Omental fat pad (tissue), 3 donors: ENCODE measurements at regions not wholly inside any gene's neighbourhood (a gene's known extent, or its start where the extent isn't known, plus 50 kb on each side); places are given as distances from the start of the nearest gene placed in this dataset.

Source experiments
- ATAC-seq: fragments of 150-250 bp; one replicate; pipeline ENCODE4 v1.9.1; 2016; ENCODE audit warnings: mild to moderate bottlenecking, moderate library complexity; ENCODE audit not compliant: low FRiP score
- DNase-seq: peaks from one replicate; pipeline ENCODE4 v3.0.0-alpha.2; 2019; ENCODE audit warnings: low spot score
- TF ChIP-seq, protein P1 (sequence below), 3 donors: fragments of 450-650 bp; IDR thresholded peaks; one replicate each; pipeline ENCODE4 v1.5.1; 2016 to 2017; ENCODE audit warnings: antibody characterized with exemption in 3 of 3, mild to moderate bottlenecking in 3 of 3, moderate library complexity in 2 of 3

DNA sequence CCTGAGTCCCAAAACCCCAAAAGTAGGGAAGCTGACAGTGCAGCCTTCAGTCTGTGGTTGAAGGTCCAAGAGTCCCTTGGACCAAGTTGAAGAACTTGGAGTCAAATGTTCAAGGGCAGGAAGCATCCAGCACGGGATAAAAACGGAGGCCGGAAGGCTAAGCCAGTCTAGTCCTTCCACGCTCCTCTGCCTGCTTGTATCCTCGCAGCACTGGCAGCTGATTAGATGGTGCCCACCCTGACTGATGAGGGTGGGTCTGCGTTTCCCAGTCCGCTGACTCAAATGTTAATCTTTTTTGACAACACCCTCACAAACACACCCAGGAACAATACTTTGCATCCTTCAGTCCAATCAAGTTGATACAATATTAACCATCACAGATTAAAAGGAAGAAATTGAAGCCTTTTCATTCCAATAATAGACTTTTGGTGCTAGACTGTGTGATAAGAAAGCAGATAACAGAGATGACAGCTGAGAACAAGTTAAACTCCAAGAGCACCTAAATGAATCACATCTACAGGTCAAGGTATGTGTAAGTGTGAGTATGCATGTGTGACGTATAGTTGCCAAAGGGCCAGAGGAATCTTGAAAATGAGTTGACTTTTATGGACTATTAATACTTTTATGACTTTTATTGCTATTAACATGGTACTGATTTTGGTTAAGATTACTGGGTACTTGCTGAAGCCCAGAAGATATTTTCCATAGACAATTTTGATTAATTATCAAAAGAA is 933.5 kb upstream of the SOX9 start:
- TF ChIP-seq, protein P1, sequence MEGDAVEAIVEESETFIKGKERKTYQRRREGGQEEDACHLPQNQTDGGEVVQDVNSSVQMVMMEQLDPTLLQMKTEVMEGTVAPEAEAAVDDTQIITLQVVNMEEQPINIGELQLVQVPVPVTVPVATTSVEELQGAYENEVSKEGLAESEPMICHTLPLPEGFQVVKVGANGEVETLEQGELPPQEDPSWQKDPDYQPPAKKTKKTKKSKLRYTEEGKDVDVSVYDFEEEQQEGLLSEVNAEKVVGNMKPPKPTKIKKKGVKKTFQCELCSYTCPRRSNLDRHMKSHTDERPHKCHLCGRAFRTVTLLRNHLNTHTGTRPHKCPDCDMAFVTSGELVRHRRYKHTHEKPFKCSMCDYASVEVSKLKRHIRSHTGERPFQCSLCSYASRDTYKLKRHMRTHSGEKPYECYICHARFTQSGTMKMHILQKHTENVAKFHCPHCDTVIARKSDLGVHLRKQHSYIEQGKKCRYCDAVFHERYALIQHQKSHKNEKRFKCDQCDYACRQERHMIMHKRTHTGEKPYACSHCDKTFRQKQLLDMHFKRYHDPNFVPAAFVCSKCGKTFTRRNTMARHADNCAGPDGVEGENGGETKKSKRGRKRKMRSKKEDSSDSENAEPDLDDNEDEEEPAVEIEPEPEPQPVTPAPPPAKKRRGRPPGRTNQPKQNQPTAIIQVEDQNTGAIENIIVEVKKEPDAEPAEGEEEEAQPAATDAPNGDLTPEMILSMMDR (IDR thresholded peaks at IDR 0.05): no peak
- DNase-seq (no peak), ATAC-seq (no peak)

DNA sequence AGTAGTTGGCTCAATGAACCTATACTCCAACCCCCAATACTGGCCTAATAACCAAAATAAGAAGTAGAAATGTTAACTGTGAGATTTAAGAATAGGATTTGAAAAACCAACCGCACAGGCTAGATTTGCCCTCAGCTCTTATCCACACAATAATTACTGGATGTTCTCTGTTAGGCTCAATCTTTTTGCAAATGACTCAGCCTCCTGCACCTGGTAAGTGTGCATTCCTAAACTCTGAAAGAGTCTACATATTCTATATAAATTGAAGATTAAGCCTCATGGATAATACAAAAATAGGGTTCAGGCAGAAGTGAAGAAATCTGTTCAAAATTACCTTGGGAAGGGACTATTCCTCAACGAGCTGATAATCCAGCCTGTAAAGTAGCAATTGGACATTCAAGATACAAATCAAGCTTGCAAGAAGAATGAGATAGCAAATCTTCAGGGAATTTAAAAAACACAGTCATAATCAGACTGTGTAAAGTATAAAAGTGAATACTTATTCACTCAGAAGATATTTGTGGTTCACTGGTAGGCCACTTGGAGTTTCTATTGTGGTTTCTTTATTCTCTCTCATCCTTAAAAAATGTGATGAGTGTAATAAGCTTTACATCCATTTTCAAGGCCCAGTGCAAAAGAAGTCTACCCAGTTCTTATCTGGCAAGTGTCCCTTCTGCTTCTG is 931.9 kb upstream of the SOX9 start:
- ATAC-seq: no peak
- TF ChIP-seq, protein P1 (IDR thresholded peaks at IDR 0.05): no peak

DNA sequence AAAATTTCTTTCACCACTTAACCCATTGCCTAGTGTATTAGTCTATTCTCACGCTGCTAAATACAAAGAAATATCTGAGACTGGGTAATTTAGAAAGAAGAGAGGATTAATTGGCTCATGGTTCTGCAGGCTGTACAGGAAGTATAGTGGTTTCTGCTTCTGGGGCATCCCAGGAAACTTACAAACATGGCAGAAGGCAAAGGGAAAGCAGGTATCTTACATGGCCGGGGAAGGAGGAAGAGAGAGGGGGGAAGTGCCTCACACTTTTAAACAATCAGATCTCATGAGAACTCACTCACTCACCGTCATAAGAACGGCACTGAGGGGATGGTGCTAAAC is 931.4 kb upstream of the SOX9 start:
- DNase-seq: no peak
- TF ChIP-seq, protein P1 (IDR thresholded peaks at IDR 0.05): no peak
- ATAC-seq: no peak

More for the DNA sequence above, 931.9 kb upstream of the SOX9 start:
- no peak for DNase-seq

DNA sequence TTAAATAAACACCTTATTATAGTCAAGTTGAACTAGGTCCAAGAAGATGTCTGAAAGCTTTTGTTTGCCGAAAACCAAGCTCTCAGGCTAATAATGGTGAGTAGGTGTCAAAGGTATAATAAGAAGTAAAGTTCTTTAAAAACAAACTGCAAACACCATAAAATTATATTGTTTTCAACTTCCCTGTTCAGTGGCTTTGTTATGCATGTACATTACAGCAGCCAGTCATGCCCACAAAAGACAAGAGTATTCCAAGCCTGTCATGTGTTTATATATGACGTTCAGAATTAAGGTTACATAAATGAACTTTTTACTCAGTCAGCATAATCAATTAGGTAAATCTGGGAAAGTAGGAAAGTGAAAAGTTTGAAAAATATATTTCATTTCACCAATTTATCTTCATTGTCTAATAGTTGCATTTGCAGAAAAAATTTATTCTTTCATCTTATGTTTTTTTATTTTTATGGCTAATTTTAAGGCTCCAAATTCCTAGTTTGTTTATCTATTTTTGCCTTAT is 928.7 kb upstream of the SOX9 start:
- ATAC-seq (no peak), DNase-seq (no peak)
- TF ChIP-seq, protein P1 (IDR thresholded peaks at IDR 0.05): no peak

DNA sequence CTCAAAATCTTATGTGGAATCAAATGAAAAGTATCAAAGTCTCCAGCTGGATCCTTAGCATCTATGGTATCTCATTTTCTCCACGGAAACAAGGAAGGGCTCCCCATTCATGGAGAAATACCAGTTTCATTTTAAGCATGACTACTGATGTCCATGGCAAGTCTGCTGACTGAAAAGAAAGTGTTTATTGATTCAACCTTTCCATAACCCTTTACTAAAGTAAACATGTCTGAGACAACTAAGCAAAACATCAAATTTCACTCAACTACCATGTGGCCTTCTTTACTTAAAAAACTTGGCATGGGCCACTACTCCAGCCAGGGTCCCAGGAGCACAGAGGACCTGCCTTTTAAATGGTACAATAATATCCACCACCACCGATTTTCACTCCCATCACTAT is 928.0 kb upstream of the SOX9 start:
- TF ChIP-seq, protein P1 (IDR thresholded peaks at IDR 0.05): no peak
- DNase-seq: no peak
- no peak for ATAC-seq

DNA sequence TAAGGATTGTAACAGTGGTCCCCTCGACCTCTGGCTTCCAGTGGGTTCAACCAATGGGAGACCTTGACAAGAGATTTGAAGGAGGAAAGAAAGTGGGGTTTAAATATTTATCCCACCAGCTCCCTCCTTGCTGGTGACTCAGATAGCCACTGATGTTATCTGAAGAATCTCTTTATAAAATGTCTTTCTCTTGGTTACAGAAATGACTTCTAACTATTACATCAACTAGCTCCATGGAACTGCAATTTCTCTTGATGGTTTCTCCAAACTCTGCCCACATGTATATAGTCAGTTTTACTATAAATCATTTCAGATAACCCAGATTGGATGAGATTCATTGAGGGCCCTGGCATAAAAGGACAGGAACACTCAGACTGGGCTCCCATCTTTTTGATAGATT is 920.2 kb upstream of the SOX9 start:
- no peak for ATAC-seq
- TF ChIP-seq, protein P1 (IDR thresholded peaks at IDR 0.05): no peak
- DNase-seq: no peak

DNA sequence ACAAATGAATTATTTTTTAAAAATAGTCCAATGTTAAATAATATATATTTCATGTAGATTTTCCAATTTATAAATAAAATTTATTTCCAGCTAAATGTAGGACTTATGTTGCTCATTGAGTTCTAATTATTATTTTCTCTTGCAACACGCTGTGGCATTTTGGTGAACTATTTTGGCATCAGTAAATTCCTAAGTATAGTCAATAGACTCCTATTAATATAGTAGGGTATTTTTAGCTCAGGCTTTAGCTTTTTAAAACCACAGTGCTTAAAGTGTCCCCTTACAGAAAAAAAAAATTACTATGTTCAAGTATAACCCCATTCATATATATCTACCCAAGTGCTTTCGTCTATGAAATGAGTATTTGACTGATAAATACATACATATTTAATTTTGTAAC is 919.2 kb upstream of the SOX9 start:
- ATAC-seq: no peak
- no peak for DNase-seq
- TF ChIP-seq, protein P1 (IDR thresholded peaks at IDR 0.05): no peak
